Activated T-helper 2 cell treated with anti-CD3 and anti-CD28 coated beads, Interferon-gamma antibody, Interleukin-2, Interleukin-4, amounts not matched to agents 10 μg/mL and 5 μg/mL and 100 μg/mL, durations not matched to agents 14 hours and 24 hours and 36 hours (primary cell): ENCODE measurements at regions not wholly inside any gene's neighbourhood (a gene's known extent, or its start where the extent isn't known, plus 50 kb on each side); places are given as distances from the start of the nearest gene placed in this dataset.

Source experiments
- DNase-seq: peaks from one replicate; pipeline ENCODE4 v3.0.0; 2021; ENCODE audit warnings: low spot score
- H3K27ac Mint-ChIP-seq: one replicate; pipeline ENCODE4 v1.8.0; 2021; ENCODE audit warnings: mixed read lengths
- H3K27me3 Mint-ChIP-seq: one replicate; pipeline ENCODE4 v1.8.0; 2021; ENCODE audit warnings: low read depth, mixed read lengths
- H3K36me3 Mint-ChIP-seq: one replicate; pipeline ENCODE4 v1.8.0; 2021; ENCODE audit warnings: low read depth, mixed read lengths
- H3K4me1 Mint-ChIP-seq: one replicate; pipeline ENCODE4 v1.8.0; 2021; ENCODE audit warnings: low read depth, mixed read lengths
- H3K4me3 Mint-ChIP-seq: one replicate; pipeline ENCODE4 v1.8.0; 2021; ENCODE audit warnings: low read depth, mild to moderate bottlenecking, moderate library complexity, mixed read lengths
- H3K9me3 Mint-ChIP-seq: one replicate; pipeline ENCODE4 v1.8.0; 2021; ENCODE audit warnings: mixed read lengths
- intact Hi-C: fragments of 100-400 bp; cut with micrococcal nuclease; formaldehyde crosslinking; loops from one replicate; pipeline ENCODE4 v1.15.1; 2023

DNA sequence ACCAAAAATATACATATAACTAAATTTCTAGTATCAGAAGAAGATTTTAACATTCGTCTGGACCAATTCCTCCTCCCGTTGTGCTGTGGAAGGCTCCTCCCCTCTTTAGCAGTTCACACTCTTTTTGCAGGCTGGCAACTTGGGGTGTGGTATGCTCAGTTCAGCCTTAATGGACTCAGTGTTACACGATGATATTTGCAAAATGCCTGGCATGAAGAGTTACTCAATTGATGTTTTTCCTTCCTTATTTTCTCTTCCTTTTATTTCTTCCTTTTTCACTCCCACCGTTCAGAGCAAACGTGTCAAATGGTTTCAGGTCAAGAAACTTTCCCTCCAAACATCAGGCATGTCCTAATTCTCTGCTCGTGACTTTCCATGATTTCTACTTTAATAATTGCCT lies 248.3 kb downstream of the PHF14 start:
- Mint-ChIP-seq H3K27ac (no peak overlapping the region), H3K4me1 (peaks cover 4% of the 10 kb centered on the region), H3K9me3 (no peaks in the 10 kb centered on the region), H3K36me3 (no peaks in the 10 kb centered on the region), H3K27me3 (peaks cover 14% of the 10 kb centered on the region), H3K4me3 (no peak overlapping the region)
- intact Hi-C loops = no loop called here
- no peak for DNase-seq

DNA sequence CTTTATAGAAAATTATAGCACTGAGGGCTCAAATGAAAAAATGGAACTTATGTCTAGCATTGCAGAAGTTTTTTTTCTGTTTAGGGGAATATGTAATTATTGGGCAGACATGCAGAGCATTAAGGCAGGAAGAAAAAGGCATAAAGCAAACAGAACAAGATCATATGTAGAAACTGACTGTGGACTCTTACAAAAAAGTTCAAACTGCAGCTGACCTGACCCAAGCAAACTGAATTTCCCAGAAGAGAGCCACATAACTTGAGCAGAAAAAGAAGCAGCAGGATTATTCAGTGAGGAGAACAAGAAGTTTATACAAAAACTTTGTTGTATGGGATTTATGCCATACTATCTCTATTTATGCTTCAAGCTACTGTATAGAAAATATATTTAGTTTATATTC lies 250.9 kb downstream of the PHF14 start:
- H3K36me3 Mint-ChIP-seq = no peaks in the 10 kb centered on the region
- H3K4me3 Mint-ChIP-seq = no peak overlapping the region
- no peak overlapping the region for H3K27ac Mint-ChIP-seq
- intact Hi-C loops = no loop called here
- peaks cover 2% of the 10 kb centered on the region for H3K4me1 Mint-ChIP-seq
- peaks cover 16% of the 10 kb centered on the region for H3K27me3 Mint-ChIP-seq
- DNase-seq = no peak
- H3K9me3 Mint-ChIP-seq = no peaks in the 10 kb centered on the region

DNA sequence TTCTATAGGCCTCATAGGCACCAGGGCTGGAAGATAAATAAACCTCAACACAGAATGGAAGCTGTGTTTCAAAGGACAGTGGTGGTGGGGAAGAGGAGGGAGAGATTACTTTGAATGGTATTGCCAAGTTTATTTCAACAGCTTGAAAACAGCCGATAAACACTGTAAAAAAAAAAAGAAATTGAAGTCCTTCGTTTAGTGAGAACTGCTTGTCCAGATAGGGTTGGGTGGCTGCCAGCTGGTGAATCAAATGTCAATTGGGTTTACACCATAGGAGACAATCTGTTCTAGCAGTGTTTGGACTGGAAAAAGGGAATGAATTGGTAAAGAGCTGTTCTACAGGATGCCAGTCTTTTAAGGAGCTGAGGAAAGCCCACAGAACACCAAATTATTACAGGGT lies 254.8 kb downstream of the PHF14 start:
- Mint-ChIP-seq H3K9me3 (no peaks in the 10 kb centered on the region), H3K36me3 (no peaks in the 10 kb centered on the region), H3K27ac (no peak overlapping the region), H3K4me1 (no peaks in the 10 kb centered on the region), H3K27me3 (peaks cover 12% of the 10 kb centered on the region), H3K4me3 (no peak overlapping the region)
- no peak for DNase-seq
- intact Hi-C loops = no loop called here

DNA sequence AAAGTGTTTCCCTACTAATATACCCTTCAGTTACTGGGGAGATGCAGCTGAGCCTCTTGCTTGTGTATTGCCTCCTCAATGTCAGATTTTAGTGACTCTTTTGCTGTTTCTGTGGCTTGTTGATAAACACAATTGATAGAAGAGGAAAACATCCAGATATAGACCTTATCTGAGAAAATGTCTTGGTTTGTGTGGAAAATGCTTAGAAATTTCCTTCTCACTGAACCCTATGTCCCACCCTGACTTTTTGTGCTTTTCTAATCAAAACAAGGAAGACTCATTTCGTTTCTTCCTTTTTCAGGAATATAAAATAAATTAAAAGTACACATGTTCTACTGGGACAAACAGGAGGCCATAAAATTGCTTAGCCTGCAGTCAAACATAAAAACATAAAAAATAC lies 257.5 kb downstream of the PHF14 start:
- H3K27ac Mint-ChIP-seq = no peak overlapping the region
- H3K27me3 Mint-ChIP-seq = peaks cover 8% of the 10 kb centered on the region
- intact Hi-C loops = no loop called here

DNA sequence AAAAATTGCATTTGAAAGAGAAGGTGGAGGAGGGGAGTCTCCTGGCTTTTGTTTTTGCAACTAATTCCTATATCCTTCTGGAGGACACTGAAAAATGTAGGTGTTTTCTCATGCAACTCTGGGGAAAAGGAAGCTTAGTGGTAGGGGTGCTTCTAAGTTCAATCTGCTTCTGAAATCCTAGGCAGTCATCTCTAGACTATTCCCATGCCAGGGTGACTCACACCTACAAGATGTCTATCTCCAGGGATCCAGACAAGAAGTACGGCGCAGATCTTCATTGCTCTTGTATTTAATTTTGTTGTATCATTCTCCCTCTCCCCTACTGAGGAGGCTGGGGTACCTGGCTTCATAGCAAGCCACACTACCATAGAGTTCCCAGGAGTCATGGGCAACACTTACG lies 258.8 kb downstream of the PHF14 start:
- intact Hi-C loops = no loop called here
- no peaks in the 10 kb centered on the region for H3K36me3 Mint-ChIP-seq
- no peak for DNase-seq
- no peak overlapping the region for H3K27ac Mint-ChIP-seq
- H3K4me1 Mint-ChIP-seq = no peaks in the 10 kb centered on the region
- no peaks in the 10 kb centered on the region for H3K9me3 Mint-ChIP-seq
- peaks cover 4% of the 10 kb centered on the region for H3K27me3 Mint-ChIP-seq
- H3K4me3 Mint-ChIP-seq = no peak overlapping the region

More for the DNA sequence above, 257.5 kb downstream of the PHF14 start:
- Mint-ChIP-seq H3K4me3 (no peak overlapping the region), H3K36me3 (no peaks in the 10 kb centered on the region), H3K4me1 (no peaks in the 10 kb centered on the region), H3K9me3 (no peaks in the 10 kb centered on the region)
- no peak for DNase-seq

DNA sequence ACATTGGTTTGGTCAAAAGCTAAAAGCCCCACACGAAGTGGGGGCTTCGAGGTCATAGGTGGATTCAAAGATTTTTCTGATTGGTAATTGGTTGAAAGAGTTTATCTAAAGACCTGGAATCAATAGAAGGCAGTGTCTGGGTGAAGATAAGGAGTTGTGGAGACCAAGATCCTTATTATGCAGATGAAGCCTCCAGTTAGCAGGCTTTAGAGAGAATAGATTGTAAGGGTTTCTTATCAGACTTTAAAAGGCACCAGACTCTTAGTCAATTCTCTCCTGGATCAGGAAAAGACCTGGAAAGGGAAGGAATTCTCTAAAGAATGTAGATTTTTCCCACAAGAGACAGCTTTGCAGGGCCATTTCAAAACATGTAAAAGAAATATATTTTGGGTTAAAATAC lies 260.2 kb downstream of the PHF14 start:
- H3K27me3 Mint-ChIP-seq = peaks cover 2% of the 10 kb centered on the region
- intact Hi-C loops = no loop called here
- H3K9me3 Mint-ChIP-seq = no peaks in the 10 kb centered on the region
- no peaks in the 10 kb centered on the region for H3K36me3 Mint-ChIP-seq
- DNase-seq = no peak
- H3K27ac Mint-ChIP-seq = no peak overlapping the region
- H3K4me1 Mint-ChIP-seq = no peaks in the 10 kb centered on the region
- no peak overlapping the region for H3K4me3 Mint-ChIP-seq

DNA sequence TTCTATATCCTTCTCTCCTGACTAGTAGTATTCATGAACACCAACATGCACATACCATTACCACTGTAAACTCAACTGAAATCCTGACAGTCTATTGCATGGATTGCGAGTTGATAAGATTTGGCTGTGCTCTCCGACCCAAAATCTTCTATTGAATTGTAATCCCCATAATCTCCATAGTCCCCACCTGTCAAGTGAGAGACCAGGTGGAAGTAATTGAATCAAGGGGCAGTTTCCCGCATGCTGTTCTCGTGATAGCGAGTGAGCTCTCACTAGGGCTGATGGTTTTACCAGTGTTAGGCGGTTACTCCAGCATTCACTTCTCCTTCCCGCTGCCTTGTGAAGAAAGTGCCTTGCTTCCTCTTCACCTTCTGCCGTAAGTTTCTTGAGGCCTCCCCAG lies 261.8 kb downstream of the PHF14 start:
- H3K9me3 Mint-ChIP-seq = no peaks in the 10 kb centered on the region

DNA sequence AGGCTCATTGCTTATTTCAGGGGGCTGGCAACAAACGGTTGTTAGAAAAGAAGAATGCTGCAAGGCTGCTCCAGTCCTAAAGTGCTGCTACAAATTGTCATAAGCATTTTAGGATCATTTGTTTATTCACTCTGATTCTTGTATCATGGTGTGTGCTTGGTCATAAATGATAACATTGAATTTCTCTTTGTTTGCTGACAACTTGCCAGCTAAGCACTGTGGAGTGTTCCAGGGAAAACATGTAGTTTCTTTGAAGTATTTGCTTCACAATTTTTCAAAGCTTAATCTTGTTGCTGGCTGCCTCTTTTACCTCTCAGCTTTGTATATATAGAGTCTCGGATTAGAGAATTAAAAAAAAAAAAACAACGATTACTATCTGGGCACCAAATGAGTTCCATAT lies 263.0 kb downstream of the PHF14 start:
- Mint-ChIP-seq H3K4me1 (no peaks in the 10 kb centered on the region), H3K4me3 (no peak overlapping the region), H3K27me3 (no peaks in the 10 kb centered on the region), H3K36me3 (no peaks in the 10 kb centered on the region), H3K9me3 (no peaks in the 10 kb centered on the region), H3K27ac (no peak overlapping the region)
- no peak for DNase-seq
- intact Hi-C loops = no loop called here

More for the DNA sequence above, 261.8 kb downstream of the PHF14 start:
- DNase-seq = no peak
- H3K27ac Mint-ChIP-seq = no peak overlapping the region
- no peaks in the 10 kb centered on the region for H3K36me3 Mint-ChIP-seq
- no peak overlapping the region for H3K4me3 Mint-ChIP-seq
- H3K4me1 Mint-ChIP-seq = no peaks in the 10 kb centered on the region
- intact Hi-C loops = no loop called here
- peaks cover 2% of the 10 kb centered on the region for H3K27me3 Mint-ChIP-seq

DNA sequence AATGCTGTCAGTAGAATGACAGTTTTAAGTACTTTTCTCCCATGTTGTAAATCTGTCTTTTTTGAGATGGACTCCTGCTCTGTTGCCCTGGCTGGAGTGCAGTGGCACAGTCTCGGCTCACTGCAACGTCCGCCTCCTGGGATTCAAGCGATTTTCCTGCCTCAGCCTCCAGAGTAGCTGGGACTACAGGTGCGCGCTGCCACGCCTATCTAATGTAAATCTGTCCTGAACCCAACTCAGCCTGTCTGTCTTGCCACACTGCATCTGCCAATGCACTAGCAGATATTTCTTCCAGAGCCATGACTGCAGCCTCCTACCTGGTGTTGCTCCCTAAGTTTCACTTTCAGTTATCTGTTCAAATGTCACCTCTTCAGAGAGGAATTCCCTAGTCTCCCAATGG lies 264.1 kb downstream of the PHF14 start:
- intact Hi-C loops = no loop called here
- H3K27me3 Mint-ChIP-seq = no peaks in the 10 kb centered on the region
- H3K36me3 Mint-ChIP-seq = no peaks in the 10 kb centered on the region
- H3K4me3 Mint-ChIP-seq = no peak overlapping the region
- no peaks in the 10 kb centered on the region for H3K4me1 Mint-ChIP-seq
- no peak overlapping the region for H3K27ac Mint-ChIP-seq
- no peak for DNase-seq
- H3K9me3 Mint-ChIP-seq = no peaks in the 10 kb centered on the region

DNA sequence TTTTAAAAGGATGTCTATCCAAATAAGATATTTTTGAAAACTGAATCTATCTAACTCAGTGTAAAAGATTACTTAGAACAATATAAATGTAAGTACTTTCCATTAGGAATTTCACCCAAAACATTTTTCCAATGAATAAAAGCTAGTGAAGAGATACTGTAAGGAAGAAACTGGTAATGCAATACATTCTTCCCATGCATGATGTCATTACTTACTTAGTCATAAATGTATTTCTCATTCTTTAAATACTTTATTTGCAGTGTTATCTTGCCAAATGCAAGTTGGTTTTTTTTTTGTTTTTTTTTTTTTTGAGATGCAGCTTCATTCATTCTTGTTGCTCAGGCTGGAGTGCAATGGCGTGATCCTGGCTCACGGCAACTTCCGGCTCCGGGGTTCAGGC lies 265.6 kb downstream of the PHF14 start:
- no peaks in the 10 kb centered on the region for H3K27me3 Mint-ChIP-seq
- no peaks in the 10 kb centered on the region for H3K4me1 Mint-ChIP-seq
- H3K36me3 Mint-ChIP-seq = no peaks in the 10 kb centered on the region
- no peak overlapping the region for H3K27ac Mint-ChIP-seq
- no peak overlapping the region for H3K4me3 Mint-ChIP-seq
- no peaks in the 10 kb centered on the region for H3K9me3 Mint-ChIP-seq
- intact Hi-C loops = no loop called here
- no peak for DNase-seq

DNA sequence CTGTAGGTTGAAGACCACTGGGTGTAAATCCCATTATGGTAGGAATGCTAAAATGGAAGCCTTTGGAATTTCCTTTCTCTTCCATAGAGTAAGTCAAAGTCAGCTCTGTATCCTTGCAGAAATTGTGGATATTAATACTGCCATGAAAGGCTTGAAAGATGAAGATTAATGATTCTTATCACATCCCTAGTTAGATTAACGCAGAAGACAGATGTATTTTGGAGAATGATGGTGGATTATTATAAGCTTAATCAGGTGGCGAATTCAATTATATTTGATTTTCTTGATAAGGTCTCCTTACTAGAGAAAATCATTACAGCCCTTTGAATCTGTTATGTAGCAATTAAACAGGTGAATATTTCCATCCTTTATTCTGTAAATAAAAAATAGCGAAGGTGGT lies 270.1 kb downstream of the PHF14 start:
- H3K27me3 Mint-ChIP-seq = peaks cover 4% of the 10 kb centered on the region
- H3K9me3 Mint-ChIP-seq = no peaks in the 10 kb centered on the region

DNA sequence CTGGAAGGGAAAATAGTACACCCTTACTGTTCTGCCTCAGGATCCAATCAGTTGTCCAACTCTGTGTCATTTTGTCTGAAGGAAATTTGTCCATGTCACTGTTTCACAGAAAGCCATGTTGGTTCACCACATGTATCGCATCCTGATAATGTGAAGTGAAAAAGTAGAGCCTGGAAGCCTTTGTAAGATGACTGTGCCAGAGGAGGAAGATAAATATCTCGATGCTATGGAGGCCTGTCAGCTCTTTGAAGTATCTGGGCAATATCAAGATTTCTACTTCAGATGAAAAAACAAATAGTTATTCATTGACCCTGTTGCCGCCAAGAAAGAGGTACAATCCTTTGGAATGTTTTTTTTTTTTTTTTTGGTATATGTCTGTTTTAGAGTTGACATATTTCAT lies 270.5 kb downstream of the PHF14 start:
- H3K9me3 Mint-ChIP-seq = no peaks in the 10 kb centered on the region
- no peak overlapping the region for H3K27ac Mint-ChIP-seq
- no peaks in the 10 kb centered on the region for H3K4me1 Mint-ChIP-seq
- intact Hi-C loops = no loop called here
- DNase-seq = no peak
- no peak overlapping the region for H3K4me3 Mint-ChIP-seq
- no peaks in the 10 kb centered on the region for H3K36me3 Mint-ChIP-seq
- peaks cover 4% of the 10 kb centered on the region for H3K27me3 Mint-ChIP-seq

More for the DNA sequence above, 270.1 kb downstream of the PHF14 start:
- Mint-ChIP-seq H3K36me3 (no peaks in the 10 kb centered on the region), H3K4me1 (no peaks in the 10 kb centered on the region), H3K4me3 (no peak overlapping the region), H3K27ac (no peak overlapping the region)
- intact Hi-C loops = no loop called here
- no peak for DNase-seq

DNA sequence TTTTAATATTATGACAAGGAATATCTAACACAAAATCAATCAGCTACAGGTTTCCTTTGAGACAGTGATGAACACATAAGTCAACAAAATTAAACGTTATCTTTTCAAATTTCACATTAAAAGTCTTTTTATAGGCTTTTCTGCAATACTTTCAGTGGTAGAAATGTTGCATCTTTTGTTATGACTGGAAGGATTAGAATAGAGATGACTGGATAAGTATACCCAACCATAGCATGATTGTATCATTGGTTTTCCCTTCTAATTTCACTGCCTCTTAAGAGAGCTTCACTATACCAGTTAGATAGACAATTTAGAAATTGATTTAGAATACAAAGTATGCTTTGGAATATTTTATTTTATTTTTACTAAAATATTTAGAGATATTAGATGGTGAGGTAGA lies 273.9 kb downstream of the PHF14 start:
- peaks cover 4% of the 10 kb centered on the region for H3K27me3 Mint-ChIP-seq
- DNase-seq = no peak
- H3K27ac Mint-ChIP-seq = no peak overlapping the region
- H3K9me3 Mint-ChIP-seq = no peaks in the 10 kb centered on the region
- intact Hi-C loops = no loop called here
- H3K4me1 Mint-ChIP-seq = peaks cover 5% of the 10 kb centered on the region
- no peak overlapping the region for H3K4me3 Mint-ChIP-seq
- no peaks in the 10 kb centered on the region for H3K36me3 Mint-ChIP-seq

DNA sequence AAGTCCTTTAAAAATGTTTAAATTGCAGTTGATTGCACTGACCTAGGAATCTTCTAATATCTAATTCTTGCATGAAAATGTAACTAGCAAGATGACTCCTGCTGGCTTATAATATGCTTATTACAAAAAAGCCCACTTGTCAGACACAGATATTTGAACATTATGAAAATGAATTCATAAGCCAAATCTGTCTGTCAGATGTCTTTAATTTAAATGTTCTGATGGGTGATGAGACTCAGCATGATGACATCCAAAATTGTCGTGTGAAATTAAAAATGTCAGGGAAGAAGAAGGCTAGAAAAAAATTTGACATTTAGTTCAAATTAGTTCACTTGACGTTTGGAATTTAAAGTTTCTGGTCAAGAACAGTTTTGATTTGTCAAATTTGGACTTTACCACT lies 277.8 kb downstream of the PHF14 start:
- intact Hi-C loops = no loop called here
- no peak for DNase-seq
- H3K4me1 Mint-ChIP-seq = peaks cover 7% of the 10 kb centered on the region
- no peaks in the 10 kb centered on the region for H3K36me3 Mint-ChIP-seq
- no peak overlapping the region for H3K4me3 Mint-ChIP-seq
- no peak overlapping the region for H3K27ac Mint-ChIP-seq
- H3K27me3 Mint-ChIP-seq = no peaks in the 10 kb centered on the region
- H3K9me3 Mint-ChIP-seq = no peaks in the 10 kb centered on the region
